IMR-90 (cell line): ENCODE measurements at regions not wholly inside any gene's neighbourhood (a gene's known extent, or its start where the extent isn't known, plus 50 kb on each side); places are given as distances from the start of the nearest gene placed in this dataset.

Experiments
- ATAC-seq: fragments of 200-7000 bp; cut with Tn5 transposase; 2 replicates; pipeline ENCODE4 v1.9.1; 2020; ENCODE audit warnings: low read depth, mild to moderate bottlenecking, moderate library complexity
- BruUV-seq: library from RNA; stranded (reverse); fragments of 400-500 nt; replicated peaks from 2 replicates; lab custom pipeline; 2021; lab: Mats Ljungman, UMichigan
- CTCF ChIA-PET: fragments of 300-600 bp; formaldehyde crosslinking; extraction: SDS; loops from one replicate; lab custom pipeline; 2021; ENCODE audit warnings: antibody characterized with exemption; lab: Yijun Ruan, JAX
- POLR2A ChIA-PET: fragments of 300-600 bp; sonication (Branson Sonifier 250); formaldehyde crosslinking; loops from one replicate; lab custom pipeline; 2022; ENCODE audit warnings: antibody characterized with exemption; ENCODE audit not compliant: unreplicated experiment; lab: Charles Lee
- DNase-seq: peaks from one replicate; pipeline ENCODE4 v3.0.0; 2013
- H2AFZ ChIP-seq: replicated peaks from 2 replicates; pipeline ENCODE3; 2013; ENCODE audit warnings: low read length, mild to moderate bottlenecking; ENCODE audit not compliant: poor library complexity
- H2AK5ac ChIP-seq: 2 replicates; pipeline ENCODE4 v1.6.1; 2013; ENCODE audit warnings: low read depth, low read length, inconsistent platforms
- H2AK9ac ChIP-seq: replicated peaks from 2 replicates; pipeline ENCODE3; 2013; ENCODE audit warnings: mild to moderate bottlenecking, low read depth, low read length, moderate library complexity; ENCODE audit not compliant: poor library complexity
- H2BK120ac ChIP-seq: 2 replicates; pipeline ENCODE4 v1.6.1; 2013; ENCODE audit warnings: low read depth, low read length, inconsistent platforms
- H2BK15ac ChIP-seq: 3 replicates; pipeline ENCODE4 v1.6.1; 2013; ENCODE audit warnings: low read depth, low read length, inconsistent platforms
- H2BK20ac ChIP-seq: 2 replicates; pipeline ENCODE4 v1.6.1; 2013; ENCODE audit warnings: low read depth, mild to moderate bottlenecking, inconsistent platforms, low read length, moderate library complexity
- H2BK5ac ChIP-seq: 2 replicates; pipeline ENCODE4 v1.6.1; 2013; ENCODE audit warnings: mild to moderate bottlenecking, low read depth, low read length, inconsistent platforms; ENCODE audit not compliant: poor library complexity, severe bottlenecking
- H3K14ac ChIP-seq: replicated peaks from 2 replicates; pipeline ENCODE4 v1.6.1; 2013; ENCODE audit warnings: low read depth, low read length, inconsistent platforms
- H3K18ac ChIP-seq: 2 replicates; pipeline ENCODE4 v1.6.1; 2013; ENCODE audit warnings: low read depth, low read length, control low read depth
- H3K23ac ChIP-seq: 2 replicates; pipeline ENCODE4 v1.6.1; 2013; ENCODE audit warnings: low read depth, low read length, inconsistent platforms
- H3K27ac ChIP-seq: 2 replicates; pipeline ENCODE4 v1.5.1; 2013; ENCODE audit warnings: mild to moderate bottlenecking, control low read depth, low read length; ENCODE audit not compliant: insufficient read depth
- H3K27me3 ChIP-seq: 2 replicates; pipeline ENCODE4 v1.6.1; 2013; ENCODE audit warnings: low read length; ENCODE audit not compliant: control insufficient read depth, insufficient read depth
- H3K36me3 ChIP-seq: 2 replicates; pipeline ENCODE4 v1.6.1; 2013; ENCODE audit warnings: low read length, mixed read lengths; ENCODE audit not compliant: control insufficient read depth, insufficient read depth
- H3K4ac ChIP-seq: 2 replicates; pipeline ENCODE4 v1.6.1; 2013; ENCODE audit warnings: low read depth, low read length, inconsistent platforms
- H3K4me1 ChIP-seq: 2 replicates; pipeline ENCODE4 v1.6.1; 2013; ENCODE audit warnings: low read length, mixed read lengths; ENCODE audit not compliant: control insufficient read depth, insufficient read depth
- H3K4me2 ChIP-seq: 2 replicates; pipeline ENCODE4 v1.6.1; 2013; ENCODE audit warnings: low read depth, mild to moderate bottlenecking, control low read depth, low read length, moderate library complexity
- H3K4me3 ChIP-seq: 2 replicates; pipeline ENCODE4 v1.5.1; 2013; ENCODE audit warnings: low read depth, mild to moderate bottlenecking, control low read depth, low read length, moderate library complexity; ENCODE audit not compliant: insufficient read depth
- H3K56ac ChIP-seq: 2 replicates; pipeline ENCODE4 v1.6.1; 2013; ENCODE audit warnings: low read length, inconsistent platforms; ENCODE audit not compliant: insufficient read depth; ENCODE audit errors: extremely low read depth
- H3K79me1 ChIP-seq, 2 experiments: 2 replicates each; pipeline ENCODE4 v1.6.1; 2013; ENCODE audit warnings: low read length in 2 of 2, inconsistent platforms in 1 of 2, low read depth in 1 of 2
- H3K9ac ChIP-seq: 2 replicates; pipeline ENCODE4 v1.6.1; 2013; ENCODE audit warnings: low read depth, low read length, control low read depth
- H3K9me1 ChIP-seq: 2 replicates; pipeline ENCODE4 v1.6.1; 2013; ENCODE audit warnings: low read length, inconsistent platforms; ENCODE audit not compliant: insufficient read depth
- H3K9me3 ChIP-seq: 2 replicates; pipeline ENCODE4 v1.6.1; 2013; ENCODE audit warnings: low read length; ENCODE audit not compliant: control insufficient read depth, insufficient read depth
- H4K20me1 ChIP-seq: 2 replicates; pipeline ENCODE4 v1.6.1; 2013; ENCODE audit warnings: low read length, inconsistent platforms; ENCODE audit not compliant: insufficient read depth
- H4K5ac ChIP-seq: 2 replicates; pipeline ENCODE4 v1.6.1; 2013; ENCODE audit warnings: mild to moderate bottlenecking, low read depth, low read length, control low read depth
- H4K8ac ChIP-seq, 2 experiments: 2 replicates each; pipeline ENCODE4 v1.6.1; 2013; ENCODE audit warnings: low read depth in 2 of 2, low read length in 2 of 2, control low read depth in 1 of 2, inconsistent platforms in 1 of 2
- H4K91ac ChIP-seq: 2 replicates; pipeline ENCODE4 v1.6.1; 2013; ENCODE audit warnings: low read depth, low read length, inconsistent platforms; ENCODE audit not compliant: insufficient read depth
- BHLHE40 ChIP-seq: fragments of 150-350 bp; IDR thresholded peaks from 2 replicates; pipeline ENCODE4 v1.6.1; 2016; ENCODE audit warnings: mild to moderate bottlenecking, low read depth, low read length
- CHD1 ChIP-seq: IDR thresholded peaks from 2 replicates; pipeline ENCODE4 v1.6.1; 2012; ENCODE audit warnings: low read depth, low read length, improper control_type of control experiment
- FOS ChIP-seq: fragments of 150-350 bp; IDR thresholded peaks from 2 replicates; pipeline ENCODE4 v1.6.1; 2016; ENCODE audit warnings: low read depth, low read length
- MAFK ChIP-seq: IDR thresholded peaks from 2 replicates; pipeline ENCODE4 v1.6.1; 2012; ENCODE audit warnings: low read depth, low read length, improper control_type of control experiment
- MAZ ChIP-seq: IDR thresholded peaks from 2 replicates; pipeline ENCODE4 v1.6.1; 2012; ENCODE audit warnings: low read depth, mild to moderate bottlenecking, low read length, improper control_type of control experiment, moderate library complexity, borderline replicate concordance
- MXI1 ChIP-seq: IDR thresholded peaks from 2 replicates; pipeline ENCODE4 v1.6.1; 2012; ENCODE audit warnings: low read depth, mild to moderate bottlenecking, low read length, moderate library complexity, borderline replicate concordance
- NFE2L2 ChIP-seq: fragments of 150-350 bp; IDR thresholded peaks from 2 replicates; pipeline ENCODE4 v1.6.1; 2016; ENCODE audit warnings: low read depth, mild to moderate bottlenecking, low read length
- POLR2A ChIP-seq: IDR thresholded peaks from 2 replicates; pipeline ENCODE4 v1.6.1; 2012; ENCODE audit warnings: mild to moderate bottlenecking, low read depth, low read length
- RFX5 ChIP-seq: IDR thresholded peaks from 2 replicates; pipeline ENCODE4 v1.8.0; 2012; ENCODE audit warnings: low read depth, mild to moderate bottlenecking, low read length, moderate library complexity
- WGBS, 2 experiments: methylation state at CpG; one replicate each; pipeline versions ENCODE4 v1.1.5 to v1.1.7; 2013; ENCODE audit warnings: missing lambda C conversion rate in 2 of 2; ENCODE audit not compliant: insufficient read length in 1 of 2; ENCODE audit errors: extremely low coverage in 2 of 2; 5-methylcytosine and 5-hydroxymethylcytosine counted together
- dilution Hi-C: fragments of 300-500 bp; cut with HindIII; formaldehyde crosslinking; loops from one replicate; pipeline ENCODE4 v1.14.3; 2018; ENCODE audit warnings: low sequenced_read_pairs; ENCODE audit not compliant: unreplicated experiment
- in situ Hi-C: fragments of 300-500 bp; cut with MboI; formaldehyde crosslinking; loops from 3 replicates; pipeline ENCODE4 v1.14.3; 2019; ENCODE audit warnings: low sequenced_read_pairs, inconsistent platforms, mixed read lengths
- intact Hi-C: fragments of 100-400 bp; cut with micrococcal nuclease; formaldehyde crosslinking; loops from 2 replicates; pipeline ENCODE4 v1.10.0; 2022
- TF ChIP-seq, protein P1 (sequence below): conservative IDR thresholded peaks from 2 replicates; pipeline ENCODE4 v1.5.1; 2012; ENCODE audit warnings: mild to moderate bottlenecking, low read depth, low read length, improper control_type of control experiment

DNA sequence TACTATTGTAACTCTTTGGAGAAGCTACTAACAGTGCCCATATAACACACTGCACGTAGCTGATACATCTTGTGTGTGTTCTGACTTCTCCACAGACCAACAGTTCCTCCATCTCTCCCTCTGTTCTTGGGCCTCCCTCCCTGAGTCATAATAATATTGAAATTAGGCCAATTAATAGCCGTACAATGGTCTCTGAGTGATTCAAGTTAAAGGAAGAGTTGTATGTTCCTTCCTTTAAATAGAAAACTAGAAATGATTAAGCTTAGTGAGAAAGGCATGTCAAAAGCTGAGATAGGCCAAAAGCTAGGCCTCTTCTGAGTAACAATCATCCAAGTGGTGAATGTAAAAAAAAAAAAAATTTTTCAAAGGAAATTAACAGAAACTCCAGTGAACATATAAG, 828.4 kb upstream of the CHAC2 start:
- Histone ChIP-seq H4K20me1 (no peaks in the 10 kb centered on the region), H3K9me3 (no peaks in the 10 kb centered on the region), H3K4ac (no peak overlapping the region), H2AK5ac (no peak overlapping the region), H3K9ac (no peak overlapping the region), H3K14ac (no peak overlapping the region), H3K9me1 (no peaks in the 10 kb centered on the region), H3K56ac (no peak overlapping the region), H2AK9ac (no peak overlapping the region), H4K91ac (no peak overlapping the region), H3K18ac (no peak overlapping the region), H3K4me3 (no peak overlapping the region), H3K23ac (no peak overlapping the region), H3K27me3 (no peaks in the 10 kb centered on the region), H3K36me3 (no peaks in the 10 kb centered on the region), H2BK15ac (no peak overlapping the region; the same call in 2 of the 3 replicates), H4K8ac (no peak overlapping the region), H3K4me1 (no peaks in the 10 kb centered on the region), H3K79me1 (no peaks in the 10 kb centered on the region), H2BK5ac (no peak overlapping the region), H2BK20ac (no peak overlapping the region), H3K4me2 (no peak overlapping the region), H3K27ac (no peak overlapping the region), H2AFZ (no peak overlapping the region), H2BK120ac (no peak overlapping the region), H4K5ac (no peak overlapping the region)
- POLR2A ChIA-PET, result no interaction called here
- dilution Hi-C loops (no loop called here), in situ Hi-C loops (no loop called here), intact Hi-C loops (no loop called here)
- TF ChIP-seq MAZ (no peak), POLR2A (no peak), NFE2L2 (no peak), MAFK (no peak), MXI1 (no peak), FOS (no peak), BHLHE40 (no peak), CHD1 (no peak), RFX5 (no peak)
- TF ChIP-seq, protein P1, sequence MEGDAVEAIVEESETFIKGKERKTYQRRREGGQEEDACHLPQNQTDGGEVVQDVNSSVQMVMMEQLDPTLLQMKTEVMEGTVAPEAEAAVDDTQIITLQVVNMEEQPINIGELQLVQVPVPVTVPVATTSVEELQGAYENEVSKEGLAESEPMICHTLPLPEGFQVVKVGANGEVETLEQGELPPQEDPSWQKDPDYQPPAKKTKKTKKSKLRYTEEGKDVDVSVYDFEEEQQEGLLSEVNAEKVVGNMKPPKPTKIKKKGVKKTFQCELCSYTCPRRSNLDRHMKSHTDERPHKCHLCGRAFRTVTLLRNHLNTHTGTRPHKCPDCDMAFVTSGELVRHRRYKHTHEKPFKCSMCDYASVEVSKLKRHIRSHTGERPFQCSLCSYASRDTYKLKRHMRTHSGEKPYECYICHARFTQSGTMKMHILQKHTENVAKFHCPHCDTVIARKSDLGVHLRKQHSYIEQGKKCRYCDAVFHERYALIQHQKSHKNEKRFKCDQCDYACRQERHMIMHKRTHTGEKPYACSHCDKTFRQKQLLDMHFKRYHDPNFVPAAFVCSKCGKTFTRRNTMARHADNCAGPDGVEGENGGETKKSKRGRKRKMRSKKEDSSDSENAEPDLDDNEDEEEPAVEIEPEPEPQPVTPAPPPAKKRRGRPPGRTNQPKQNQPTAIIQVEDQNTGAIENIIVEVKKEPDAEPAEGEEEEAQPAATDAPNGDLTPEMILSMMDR, result no peak
- no peak for ATAC-seq
- BruUV-seq, result no TSS peak
- no peak for DNase-seq
- CTCF ChIA-PET, result no interaction called here
- WGBS, 2 experiments, result no CpG with 5 or more reads among the region's 2 CpGs
